IPS-18c (cell line): ENCODE measurements at regions not wholly inside any gene's neighbourhood (a gene's known extent, or its start where the extent isn't known, plus 50 kb on each side); places are given as distances from the start of the nearest gene placed in this dataset.

ENCODE experiments used
- H3K4me3 ChIP-seq: 2 replicates; pipeline ENCODE4 v1.7.0; 2013; ENCODE audit warnings: low read depth, mild to moderate bottlenecking, low read length, moderate library complexity; ENCODE audit not compliant: insufficient read depth
- H3K9me3 ChIP-seq: one replicate; pipeline ENCODE4 v1.6.1; 2013; ENCODE audit warnings: mild to moderate bottlenecking, low read length, moderate library complexity; ENCODE audit not compliant: control insufficient read depth, insufficient read depth

DNA sequence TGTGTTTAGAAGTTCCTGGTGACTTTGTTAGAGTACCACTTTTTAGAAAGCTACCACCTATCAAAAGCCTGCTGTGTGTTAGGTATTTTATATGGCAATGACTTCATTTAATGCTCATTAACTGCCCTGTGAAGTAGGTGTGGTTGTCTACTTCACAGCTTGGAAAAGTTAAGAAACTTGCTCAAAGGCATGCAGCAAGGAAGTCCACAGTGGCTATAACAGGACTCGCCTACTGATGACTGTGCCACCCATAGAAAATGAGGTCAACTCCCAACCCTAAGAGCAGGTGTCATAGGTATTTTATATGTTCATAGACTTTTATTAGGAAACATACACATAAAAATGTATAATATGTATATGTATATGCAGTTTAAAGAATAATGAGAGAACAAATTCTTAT, 125.2 kb upstream of the PAX6 start:
- Histone ChIP-seq H3K9me3 (no peaks in the 10 kb centered on the region), H3K4me3 (no peak overlapping the region)

DNA sequence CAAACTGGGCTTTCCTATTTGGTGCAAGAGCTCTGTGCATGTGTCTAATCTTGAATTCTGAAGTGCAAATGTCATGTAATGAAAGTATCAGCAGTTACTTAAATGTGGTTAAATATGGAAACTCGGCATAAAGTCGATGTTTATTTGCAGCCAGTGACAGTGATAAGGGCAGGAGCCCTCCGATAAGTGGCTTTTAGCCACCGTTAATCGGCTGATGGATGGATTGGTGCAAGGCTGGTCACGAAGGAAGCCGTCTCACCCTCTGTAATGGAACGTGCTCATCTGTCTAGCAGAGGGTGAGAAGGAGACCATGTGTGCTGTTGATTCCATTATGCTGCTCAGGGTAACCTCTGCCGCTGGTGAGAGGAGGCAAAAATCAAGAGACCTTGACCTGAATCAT, 121.8 kb upstream of the PAX6 start:
- no peak overlapping the region for H3K4me3 ChIP-seq
- no peaks in the 10 kb centered on the region for H3K9me3 ChIP-seq

DNA sequence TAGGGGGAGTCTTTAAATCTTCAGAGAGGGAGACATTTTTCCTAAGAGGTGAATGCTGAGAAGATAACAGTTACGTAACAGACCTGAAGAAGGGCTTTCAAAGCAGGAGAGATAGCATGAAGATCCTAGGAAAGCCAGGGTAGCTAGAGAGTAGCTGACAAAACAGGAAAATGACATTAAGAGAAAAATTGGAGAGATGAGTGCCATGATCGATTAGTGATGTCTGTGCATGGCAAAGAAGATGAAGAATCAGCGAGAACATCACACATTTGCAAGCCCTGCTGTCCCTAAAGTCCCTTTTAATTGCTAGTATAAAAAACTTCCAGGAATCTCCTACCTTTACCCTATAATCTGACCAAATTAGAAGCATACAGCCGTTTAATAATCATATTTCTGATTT, 116.9 kb upstream of the PAX6 start:
- H3K9me3 ChIP-seq: no peaks in the 10 kb centered on the region
- H3K4me3 ChIP-seq: no peak overlapping the region

DNA sequence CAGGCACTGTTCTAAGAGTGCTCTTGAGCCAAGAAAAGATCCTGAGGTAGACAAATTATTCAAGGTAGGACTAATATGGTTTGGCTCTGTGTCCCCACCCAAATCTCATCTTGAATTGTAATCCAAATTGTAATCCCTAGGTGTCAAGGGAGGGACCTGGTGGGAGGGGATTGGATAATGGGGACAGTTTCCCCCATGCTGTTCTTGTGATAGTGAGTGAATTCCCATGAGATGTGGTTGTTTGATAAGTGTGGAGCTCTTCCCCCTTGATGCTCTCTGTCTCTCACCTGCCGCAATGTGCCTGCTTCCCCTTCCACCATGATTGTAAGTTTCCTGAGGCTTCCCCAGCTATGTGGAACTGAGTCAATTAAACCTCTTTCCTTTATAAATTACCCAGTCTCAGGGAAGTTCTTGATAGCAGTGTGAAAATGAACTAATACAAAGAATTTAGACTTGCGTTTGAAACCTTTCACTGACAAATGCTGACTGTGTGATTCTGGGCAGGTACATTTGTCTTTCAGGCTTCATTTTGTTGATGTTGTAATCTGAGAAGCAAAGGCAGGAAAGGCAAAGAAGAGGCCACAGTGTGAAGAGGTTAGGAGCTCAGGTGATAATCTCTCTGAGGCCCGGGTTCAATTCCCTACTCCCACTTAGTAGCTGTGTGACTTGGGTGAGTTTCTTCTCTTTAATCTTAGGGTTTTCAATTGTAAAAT, 115.8 kb upstream of the PAX6 start:
- no peak overlapping the region for H3K4me3 ChIP-seq

DNA sequence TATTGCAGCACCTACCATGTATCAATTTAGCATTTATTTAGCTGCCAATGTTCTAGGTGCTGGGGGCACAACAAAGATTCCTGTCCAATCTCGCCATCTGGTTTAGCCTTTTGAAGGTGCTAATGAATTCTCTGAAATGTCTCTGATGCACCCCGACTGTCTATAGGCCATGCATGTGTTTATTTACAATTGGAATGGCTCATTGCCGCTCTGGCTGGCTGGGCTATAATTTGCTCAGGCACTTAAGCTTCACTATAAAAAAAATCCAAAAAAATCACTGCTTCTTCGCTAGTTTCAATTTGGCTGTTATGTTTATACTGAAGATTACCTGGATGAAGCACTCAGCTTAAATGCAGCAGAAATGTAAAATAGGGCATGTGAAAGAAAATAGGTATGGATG, 115.0 kb upstream of the PAX6 start:
- Histone ChIP-seq H3K9me3 (peaks cover 2% of the 10 kb centered on the region), H3K4me3 (no peak overlapping the region)

More for the DNA sequence above, 115.8 kb upstream of the PAX6 start:
- H3K9me3 ChIP-seq: peaks cover 2% of the 10 kb centered on the region

DNA sequence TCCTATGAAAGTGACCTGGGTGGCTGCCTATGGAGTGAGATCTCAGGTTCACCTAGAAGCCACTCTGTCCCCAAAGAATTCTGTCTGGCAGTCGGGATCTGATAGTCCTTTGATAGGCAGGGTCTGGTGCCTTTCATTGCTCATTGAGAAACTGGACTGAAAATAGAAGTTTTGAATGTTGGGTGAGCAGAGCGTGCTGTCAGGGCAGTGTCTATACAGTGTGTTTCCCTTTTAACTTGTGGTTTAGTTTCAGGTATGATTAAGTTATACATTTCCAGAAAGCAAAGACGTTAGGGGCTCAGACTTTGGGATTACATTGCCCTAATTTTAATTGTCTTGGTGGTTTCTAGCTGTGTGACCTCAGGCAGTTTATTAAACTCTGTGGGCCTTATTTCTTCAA, 111.3 kb upstream of the PAX6 start:
- H3K4me3 ChIP-seq: no peak overlapping the region
- H3K9me3 ChIP-seq: peaks cover 2% of the 10 kb centered on the region

DNA sequence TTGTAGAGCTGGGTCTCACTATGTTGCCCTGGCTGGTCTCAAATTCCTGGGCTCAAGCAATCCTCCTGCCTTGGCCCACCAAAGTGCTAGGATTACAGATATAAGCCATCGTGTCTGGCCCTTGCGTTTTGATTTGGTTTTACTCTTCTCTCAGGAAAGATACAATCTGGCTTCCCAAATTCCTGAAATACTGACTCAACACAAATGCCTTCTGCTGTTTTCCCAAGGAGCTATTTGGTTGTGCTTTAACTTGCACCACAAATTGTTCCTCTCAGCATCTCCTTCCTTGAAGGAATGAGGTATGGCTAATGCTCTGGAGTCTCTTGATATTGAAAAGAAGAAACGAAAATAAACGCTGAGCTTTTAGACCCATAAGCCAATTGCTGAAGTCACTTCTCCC, 110.0 kb upstream of the PAX6 start:
- peaks cover 2% of the 10 kb centered on the region for H3K9me3 ChIP-seq

DNA sequence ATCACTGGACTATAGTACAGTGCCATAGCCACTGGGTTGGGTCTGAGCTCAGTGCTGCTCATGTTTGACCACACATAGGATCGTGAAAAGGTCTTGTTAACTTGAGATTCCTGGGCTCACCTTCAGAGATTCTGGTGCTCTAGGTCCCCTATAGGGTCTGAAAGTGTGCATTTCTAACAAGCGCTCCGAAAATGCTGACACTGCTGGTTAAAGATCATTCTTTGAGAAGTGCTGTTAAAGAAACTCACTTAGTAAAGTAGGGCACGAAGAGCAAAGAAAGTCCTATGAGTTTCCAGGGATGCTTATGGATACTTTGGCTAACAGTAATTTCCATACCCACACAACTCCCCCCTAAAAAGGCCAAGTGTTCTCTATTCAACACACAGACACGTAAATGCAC, 108.1 kb upstream of the PAX6 start:
- peaks cover 2% of the 10 kb centered on the region for H3K9me3 ChIP-seq
- H3K4me3 ChIP-seq: no peak overlapping the region

More for the DNA sequence above, 110.0 kb upstream of the PAX6 start:
- H3K4me3 ChIP-seq: no peak overlapping the region

DNA sequence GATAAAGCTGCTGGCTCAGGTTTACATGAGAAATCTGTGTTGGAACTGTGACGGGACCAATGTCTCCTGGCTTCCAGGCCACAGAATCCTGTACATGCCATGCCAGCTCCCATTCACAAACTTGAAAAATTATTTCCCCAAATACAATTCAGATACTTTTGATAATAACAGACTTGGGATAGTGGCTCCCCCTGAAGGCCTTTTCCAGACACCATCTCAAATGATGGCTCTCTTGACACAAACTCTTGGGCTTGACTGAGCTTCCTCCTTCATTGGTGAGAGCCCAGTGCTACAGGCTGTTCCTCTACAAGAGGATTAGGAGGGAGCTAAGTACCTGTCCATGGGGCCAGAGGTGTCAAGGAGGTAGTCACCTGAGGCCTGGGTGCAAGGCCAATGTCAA, 104.7 kb upstream of the PAX6 start:
- no peak overlapping the region for H3K4me3 ChIP-seq
- H3K9me3 ChIP-seq: no peaks in the 10 kb centered on the region

DNA sequence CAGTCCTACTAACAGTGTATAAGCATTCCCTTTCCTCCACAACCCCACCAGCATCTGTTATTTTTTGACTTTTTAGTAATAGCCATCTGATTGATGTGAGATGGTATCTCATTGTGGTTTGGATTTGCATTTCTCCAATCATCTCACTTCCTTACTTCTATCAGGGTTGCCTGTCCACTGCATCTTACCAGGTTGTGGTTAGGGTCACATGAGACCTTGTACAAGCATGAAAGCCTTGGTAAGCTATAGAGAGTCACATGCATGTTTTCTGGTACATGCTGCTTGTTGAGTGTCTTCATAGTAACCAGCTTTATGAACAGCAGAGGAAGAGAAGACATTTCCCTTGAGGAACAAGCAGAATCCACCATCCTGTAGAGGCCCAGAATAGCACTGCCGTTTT, 102.9 kb upstream of the PAX6 start:
- Histone ChIP-seq H3K9me3 (no peaks in the 10 kb centered on the region), H3K4me3 (no peak overlapping the region)

DNA sequence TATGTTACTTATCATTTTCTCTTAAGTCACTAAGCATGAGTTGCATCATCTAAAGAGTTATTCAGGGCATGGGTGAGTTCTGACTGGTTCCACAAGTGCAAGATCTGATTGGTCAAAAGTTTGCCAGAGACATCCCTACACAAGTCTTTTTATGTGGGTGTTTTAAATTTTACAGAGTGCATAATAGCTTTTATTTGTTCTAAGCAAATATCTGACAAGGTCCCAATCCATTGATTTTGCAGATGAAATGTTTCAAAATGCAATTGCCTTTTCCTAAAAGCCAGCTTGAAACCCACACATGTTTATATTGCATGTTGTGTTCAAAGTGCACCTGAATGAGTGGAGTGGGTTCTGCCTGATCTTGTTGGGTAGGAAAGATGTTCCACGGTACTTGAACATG, 101.7 kb upstream of the PAX6 start:
- no peaks in the 10 kb centered on the region for H3K9me3 ChIP-seq
- H3K4me3 ChIP-seq: no peak overlapping the region

DNA sequence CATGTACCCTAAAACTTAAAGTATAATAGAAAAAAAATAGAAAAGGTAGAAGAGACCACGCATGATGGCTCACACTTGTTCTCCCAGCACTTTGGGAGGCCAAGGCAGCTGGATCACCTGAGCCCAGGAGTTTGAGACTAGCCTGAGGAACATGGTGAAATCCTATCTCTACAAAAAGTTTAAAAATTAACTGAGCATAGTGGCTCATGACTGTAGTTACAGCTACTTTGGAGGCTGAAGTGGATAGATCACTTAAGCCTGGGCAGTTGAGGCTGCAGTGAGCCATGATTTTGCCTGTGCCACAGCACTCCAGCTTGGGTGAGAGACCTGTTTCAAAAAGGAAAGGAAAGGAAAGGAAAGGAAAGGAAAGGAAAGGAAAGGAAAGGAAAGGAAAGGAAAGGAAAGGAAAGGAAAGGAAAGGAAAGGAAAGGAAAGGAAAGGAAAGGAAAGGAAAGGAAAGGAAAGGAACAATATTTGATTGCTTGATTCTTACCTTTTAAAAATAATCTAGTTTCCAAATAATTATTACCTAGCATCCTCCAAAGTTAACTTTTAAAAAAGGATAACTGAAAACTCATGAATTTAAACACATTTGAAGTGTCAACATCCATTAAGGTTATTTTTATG, 99.9 kb upstream of the PAX6 start:
- no peak overlapping the region for H3K4me3 ChIP-seq
- no peaks in the 10 kb centered on the region for H3K9me3 ChIP-seq

DNA sequence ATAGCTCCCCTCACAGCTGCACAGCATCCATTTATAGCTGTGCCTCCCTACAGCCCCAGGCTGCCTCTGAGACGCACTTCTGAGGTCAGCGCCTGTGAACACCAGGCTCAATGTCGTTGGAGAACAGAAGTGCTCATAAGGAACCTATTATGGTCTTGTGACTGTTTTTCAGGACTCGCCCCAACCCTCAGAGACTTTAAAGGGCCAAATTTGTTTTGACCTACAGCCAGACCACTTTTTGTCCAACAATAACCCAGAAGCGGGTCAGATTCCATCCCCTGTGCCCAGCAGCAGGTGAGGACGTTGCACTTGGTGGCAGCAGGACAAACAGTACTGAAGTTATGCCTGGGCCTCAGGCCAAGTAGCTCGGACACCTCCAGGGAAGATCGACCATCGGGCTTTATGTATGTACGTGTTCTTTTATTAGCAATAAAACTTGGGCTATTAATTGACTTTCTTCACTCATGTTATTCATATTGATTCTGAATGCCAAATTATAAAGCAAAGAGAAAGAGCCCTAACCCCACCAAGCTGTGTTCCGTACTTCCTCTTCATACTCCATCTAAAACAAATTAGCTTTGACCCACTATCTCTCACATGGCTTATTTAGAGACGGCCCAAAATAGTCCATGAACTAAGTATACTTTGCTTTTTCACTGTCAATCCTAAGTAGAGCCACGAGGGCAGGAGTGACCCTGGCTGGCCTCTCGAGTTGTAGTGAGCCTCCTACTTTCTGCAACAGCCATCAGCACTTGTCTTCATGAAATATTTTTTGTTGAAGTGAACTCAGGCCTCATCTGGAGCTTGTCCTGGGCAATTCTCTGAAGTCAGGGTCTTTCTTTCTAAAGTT, 92.3 kb upstream of the PAX6 start:
- H3K9me3 ChIP-seq: no peaks in the 10 kb centered on the region
- no peak overlapping the region for H3K4me3 ChIP-seq

DNA sequence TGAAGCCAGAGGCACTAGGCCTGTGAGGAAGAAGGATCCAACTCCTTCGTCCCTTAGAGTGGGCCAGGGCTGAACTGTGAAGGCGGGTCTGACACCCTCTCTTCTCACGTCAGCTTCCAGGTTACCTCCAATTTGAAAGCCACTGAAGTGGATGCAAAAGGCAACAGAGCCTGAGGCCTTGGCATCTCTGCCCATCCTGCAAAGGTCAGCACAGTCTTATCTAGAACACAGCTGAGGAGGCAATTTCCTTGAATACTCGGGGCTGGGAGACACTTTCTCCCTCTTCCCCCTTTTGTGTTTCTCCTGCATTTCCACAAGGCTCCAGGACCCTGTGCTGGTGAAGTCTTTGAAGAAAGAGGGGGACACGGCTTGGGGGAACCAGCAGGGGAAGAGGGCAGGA, 91.6 kb upstream of the PAX6 start:
- no peaks in the 10 kb centered on the region for H3K9me3 ChIP-seq
- H3K4me3 ChIP-seq: no peak overlapping the region

DNA sequence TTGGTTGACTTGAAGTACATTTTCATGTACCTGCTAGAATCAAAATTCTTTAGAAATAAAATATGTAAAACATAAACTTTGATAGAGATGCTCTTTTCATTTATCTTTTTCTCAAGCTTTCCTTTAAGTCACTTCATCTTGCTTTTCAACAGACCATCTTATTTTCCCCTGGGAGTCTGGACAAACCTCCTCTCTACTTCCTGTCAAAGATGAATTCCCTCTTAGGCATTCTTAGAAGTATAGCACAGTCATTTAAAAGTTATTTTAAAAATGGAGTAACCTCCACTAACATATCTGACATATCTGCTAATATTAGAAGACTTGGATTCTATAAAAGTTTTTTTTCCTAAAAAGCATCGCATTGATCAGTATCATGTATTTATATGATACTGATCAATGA, 84.8 kb upstream of the PAX6 start:
- Histone ChIP-seq H3K4me3 (no peak overlapping the region), H3K9me3 (no peaks in the 10 kb centered on the region)

DNA sequence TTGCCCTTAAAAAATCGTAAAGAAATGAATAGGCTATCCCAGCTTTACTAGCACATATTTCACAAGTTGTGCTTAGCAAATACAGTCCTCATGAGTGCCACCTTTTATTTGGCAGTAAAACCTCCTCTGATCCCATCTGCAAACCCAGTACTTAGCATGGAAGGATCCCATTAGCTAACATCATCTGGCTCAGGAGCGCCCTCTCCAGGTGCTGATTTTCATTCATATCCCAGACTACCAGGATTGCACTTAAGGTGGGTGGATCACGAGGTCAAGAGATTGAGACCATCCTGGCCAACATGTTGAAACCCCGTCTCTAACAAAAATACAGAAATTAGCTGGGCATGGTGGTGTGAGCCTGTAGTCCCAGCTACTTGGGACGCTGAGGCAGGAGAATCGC, 76.1 kb upstream of the PAX6 start:
- Histone ChIP-seq H3K4me3 (no peak overlapping the region), H3K9me3 (peaks cover 2% of the 10 kb centered on the region)

DNA sequence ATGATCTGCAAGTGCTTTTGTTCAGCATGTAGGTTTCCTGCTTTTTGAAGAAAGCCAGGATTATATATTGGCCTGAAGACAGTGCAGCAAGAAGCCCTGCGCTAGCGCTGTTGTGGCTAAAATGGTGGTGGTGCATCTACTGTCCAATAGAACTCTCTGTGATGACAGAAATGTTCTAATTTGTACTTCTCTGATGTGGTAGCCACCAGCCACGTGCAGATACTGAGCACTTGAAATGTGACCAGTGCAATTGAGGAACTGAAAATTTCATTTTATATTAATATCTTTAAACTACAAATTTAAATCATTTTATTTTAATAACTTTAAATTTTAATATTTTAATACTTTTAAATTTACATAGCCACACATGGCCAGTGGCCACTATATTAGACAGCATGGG, 73.0 kb upstream of the PAX6 start:
- no peak overlapping the region for H3K4me3 ChIP-seq
- peaks cover 2% of the 10 kb centered on the region for H3K9me3 ChIP-seq

DNA sequence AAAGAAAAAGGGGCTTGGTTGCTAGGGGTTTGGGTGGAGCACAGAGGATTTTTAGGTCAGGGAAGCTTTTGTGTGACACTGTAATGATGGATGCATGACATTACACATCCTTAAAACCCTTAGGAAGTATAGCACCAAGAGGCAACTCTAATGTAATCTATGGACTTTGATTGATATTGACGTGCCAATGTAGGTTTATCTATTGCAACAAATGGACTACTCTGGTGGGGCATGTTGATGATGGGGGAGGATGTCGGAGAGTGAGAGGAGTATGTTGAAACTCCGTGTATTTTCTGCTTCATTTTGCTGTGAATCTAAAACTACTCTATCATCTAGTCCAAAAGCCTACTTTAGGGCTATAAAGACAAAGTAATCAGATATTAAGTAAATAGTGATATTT, 72.3 kb upstream of the PAX6 start:
- no peak overlapping the region for H3K4me3 ChIP-seq
- peaks cover 2% of the 10 kb centered on the region for H3K9me3 ChIP-seq
